ENCODE measurements at regions not wholly inside any gene's neighbourhood (a gene's known extent, or its start where the extent isn't known, plus 50 kb on each side); places are given as distances from the start of the nearest gene placed in this dataset.

GRCh38 chr20:11591965-11592364, 325.7 kb upstream of the BTBD3 start:
- DNase-seq (no peak), ATAC-seq (no peak)
- Histone ChIP-seq H3K36me3 (no peaks in the 10 kb centered on the region), H3K27me3 (no peaks in the 10 kb centered on the region), H3K4me3 (no peak overlapping the region), H3K9me3 (peaks cover 0 to 14% (median 0%) of the 10 kb centered on the region in 12 donors), H3K4me1 (no peaks in the 10 kb centered on the region), H3K27ac (no peak overlapping the region)
- no peak for TF ChIP-seq POLR2A (IDR thresholded peaks at IDR 0.05)
- TF ChIP-seq, protein P1, sequence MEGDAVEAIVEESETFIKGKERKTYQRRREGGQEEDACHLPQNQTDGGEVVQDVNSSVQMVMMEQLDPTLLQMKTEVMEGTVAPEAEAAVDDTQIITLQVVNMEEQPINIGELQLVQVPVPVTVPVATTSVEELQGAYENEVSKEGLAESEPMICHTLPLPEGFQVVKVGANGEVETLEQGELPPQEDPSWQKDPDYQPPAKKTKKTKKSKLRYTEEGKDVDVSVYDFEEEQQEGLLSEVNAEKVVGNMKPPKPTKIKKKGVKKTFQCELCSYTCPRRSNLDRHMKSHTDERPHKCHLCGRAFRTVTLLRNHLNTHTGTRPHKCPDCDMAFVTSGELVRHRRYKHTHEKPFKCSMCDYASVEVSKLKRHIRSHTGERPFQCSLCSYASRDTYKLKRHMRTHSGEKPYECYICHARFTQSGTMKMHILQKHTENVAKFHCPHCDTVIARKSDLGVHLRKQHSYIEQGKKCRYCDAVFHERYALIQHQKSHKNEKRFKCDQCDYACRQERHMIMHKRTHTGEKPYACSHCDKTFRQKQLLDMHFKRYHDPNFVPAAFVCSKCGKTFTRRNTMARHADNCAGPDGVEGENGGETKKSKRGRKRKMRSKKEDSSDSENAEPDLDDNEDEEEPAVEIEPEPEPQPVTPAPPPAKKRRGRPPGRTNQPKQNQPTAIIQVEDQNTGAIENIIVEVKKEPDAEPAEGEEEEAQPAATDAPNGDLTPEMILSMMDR (IDR thresholded peaks at IDR 0.05): no peak
- intact Hi-C loops (cut with DNase I): no loop called here

- H3K9me3 ChIP-seq: peaks cover 0 to 7% (median 0%) of the 10 kb centered on the region in 12 donors
- 81 to 91% (median 88%) methylated on average over 1 of the region's 1 CpG for WGBS, 4 donors
- H3K27ac ChIP-seq: no peak overlapping the region
- intact Hi-C loops (cut with DNase I): no loop called here
- H3K4me1 ChIP-seq: no peaks in the 10 kb centered on the region
- ATAC-seq: no peak
- no peaks in the 10 kb centered on the region for H3K36me3 ChIP-seq
- H3K4me3 ChIP-seq: no peak overlapping the region
- no peak for DNase-seq
- TF ChIP-seq POLR2A (IDR thresholded peaks at IDR 0.05): no peak
- peaks cover 0 to 7% (median 0%) of the 10 kb centered on the region in 9 donors for H3K27me3 ChIP-seq
These were observed 313.4 kb upstream of the BTBD3 start for GRCh38 chr20:11604339-11604738.

DNA sequence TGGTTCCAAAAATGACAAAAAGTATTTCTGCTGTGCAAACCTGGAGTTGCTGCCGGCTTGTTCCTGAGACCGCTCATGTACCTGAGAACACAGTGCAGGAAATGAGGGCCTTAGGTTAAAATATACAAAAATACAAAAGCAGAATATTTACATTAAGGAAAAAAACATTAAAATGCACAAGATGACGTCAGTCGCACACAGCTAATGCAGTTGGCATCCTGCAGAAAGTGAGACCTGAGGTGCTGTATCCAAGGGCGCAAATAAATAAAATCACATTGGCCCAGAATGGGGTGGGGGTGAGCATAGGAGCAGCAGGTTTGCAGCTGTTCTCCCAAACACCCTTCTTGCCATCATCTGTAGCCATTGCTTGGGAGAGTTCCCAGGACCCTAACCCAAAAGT, 310.6 kb upstream of the BTBD3 start:
- WGBS, 4 donors: 90 to 93% (median 93%) methylated on average over 5 of the region's 5 CpGs
- H3K4me1 ChIP-seq: no peaks in the 10 kb centered on the region
- intact Hi-C loops (cut with DNase I): no loop called here
- H3K4me3 ChIP-seq: no peak overlapping the region
- ATAC-seq (no peak), DNase-seq (no peak)
- no peaks in the 10 kb centered on the region for H3K36me3 ChIP-seq
- TF ChIP-seq, protein P1 (IDR thresholded peaks at IDR 0.05): no peak
- TF ChIP-seq POLR2A (IDR thresholded peaks at IDR 0.05): no peak
- H3K27ac ChIP-seq: no peak overlapping the region
- no peaks in the 10 kb centered on the region for H3K9me3 ChIP-seq
- H3K27me3 ChIP-seq: peaks cover 0 to 7% (median 0%) of the 10 kb centered on the region in 9 donors

GRCh38 chr20:11608736-11609135, 309.0 kb upstream of the BTBD3 start:
- DNase-seq (peak in 1 of 5 donors; percentile 32), ATAC-seq (no peak)
- intact Hi-C loops (cut with DNase I): no loop called here
- no peaks in the 10 kb centered on the region for H3K36me3 ChIP-seq
- no peaks in the 10 kb centered on the region for H3K9me3 ChIP-seq
- WGBS, 4 donors: 94 to 97% (median 95%) methylated on average over 21 to 23 of the region's 23 CpGs
- H3K27ac ChIP-seq: no peak overlapping the region
- H3K4me1 ChIP-seq: no peaks in the 10 kb centered on the region
- H3K4me3 ChIP-seq: no peak overlapping the region
- H3K27me3 ChIP-seq: peaks cover 0 to 7% (median 0%) of the 10 kb centered on the region in 9 donors
- TF ChIP-seq, protein P1 (IDR thresholded peaks at IDR 0.05): no peak
- TF ChIP-seq POLR2A (IDR thresholded peaks at IDR 0.05): no peak

- no peak overlapping the region for H3K4me3 ChIP-seq
These were observed 293.0 kb upstream of the BTBD3 start for GRCh38 chr20:11624704-11625103.

More at GRCh38 chr20:11624704-11625103, 293.0 kb upstream of the BTBD3 start:
- TF ChIP-seq POLR2A (IDR thresholded peaks at IDR 0.05): no peak
- TF ChIP-seq, protein P1 (IDR thresholded peaks at IDR 0.05): no peak
- ATAC-seq: no peak
- intact Hi-C loops (cut with DNase I): no loop called here
- no peaks in the 10 kb centered on the region for H3K4me1 ChIP-seq
- no peaks in the 10 kb centered on the region for H3K27me3 ChIP-seq
- H3K27ac ChIP-seq: no peak overlapping the region
- DNase-seq: no peak
- H3K9me3 ChIP-seq: no peaks in the 10 kb centered on the region
- 81 to 91% (median 89%) methylated on average over 3 of the region's 3 CpGs for WGBS, 4 donors
- no peaks in the 10 kb centered on the region for H3K36me3 ChIP-seq
